CD4-positive, alpha-beta T cell treated with Interleukin-1 beta for 1 hour (primary cell): ENCODE measurements at regions not wholly inside any gene's neighbourhood (a gene's known extent, or its start where the extent isn't known, plus 50 kb on each side); places are given as distances from the start of the nearest gene placed in this dataset.
A peak's percentile ranks its signal among the peaks of the same experiment; 100 is the strongest.

ENCODE experiments used
- DNase-seq, 2 donors: peaks; one replicate each; pipeline ENCODE4 v3.0.0-alpha.2; 2020 to 2022

- DNase-seq: no peak
Observed at GRCh38 chr10:61317706-61318105, 135.5 kb downstream of the TMEM26 start.

DNA sequence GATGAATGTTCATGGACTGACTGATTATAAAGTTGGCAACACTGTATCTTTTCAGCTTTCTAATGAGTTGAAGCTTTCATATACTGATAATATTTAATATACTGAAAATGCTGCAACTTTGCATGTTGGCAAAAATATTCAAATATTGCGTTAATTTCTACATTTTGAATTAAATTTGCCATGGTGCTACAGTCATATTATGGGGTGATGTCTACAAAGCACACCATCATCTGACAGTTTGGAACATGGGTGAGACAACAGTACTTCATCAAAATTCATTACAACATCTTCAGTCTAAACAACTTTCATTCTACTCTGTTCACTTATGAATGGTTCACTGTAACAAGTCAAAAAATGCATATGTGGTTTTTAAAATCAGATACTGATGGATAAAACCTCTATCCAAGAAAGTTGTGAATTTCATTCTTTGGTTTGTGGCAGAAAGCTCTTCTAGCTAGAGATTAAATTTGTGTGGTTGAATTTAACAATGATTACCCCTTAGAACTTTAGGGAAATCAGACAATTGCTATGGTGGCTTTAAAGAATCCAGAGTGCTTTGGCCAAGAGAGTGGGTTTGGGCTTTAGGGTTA is 136.4 kb downstream of the TMEM26 start:
- no peak for DNase-seq

DNA sequence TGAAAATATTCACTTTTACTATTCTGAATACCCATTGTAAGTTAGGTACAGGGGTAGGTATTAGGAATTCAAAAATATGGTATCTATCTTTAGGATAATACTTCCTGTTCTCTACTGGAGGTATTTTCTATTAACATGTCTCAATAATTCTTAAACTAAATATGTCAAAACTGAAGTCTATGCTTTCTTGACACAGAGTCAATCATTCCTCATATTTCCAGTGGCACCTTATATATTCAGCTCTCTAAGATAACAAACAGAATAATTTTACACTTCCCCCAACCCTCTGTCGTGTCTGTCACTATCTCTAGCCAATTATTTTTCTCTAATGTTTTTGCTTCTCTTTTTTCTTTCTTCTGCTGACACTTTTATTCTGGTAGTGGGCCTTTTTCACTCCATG is 138.9 kb downstream of the TMEM26 start:
- no peak for DNase-seq

- DNase-seq: no peak
Observed at GRCh38 chr10:61313460-61313859, 139.7 kb downstream of the TMEM26 start.

DNA sequence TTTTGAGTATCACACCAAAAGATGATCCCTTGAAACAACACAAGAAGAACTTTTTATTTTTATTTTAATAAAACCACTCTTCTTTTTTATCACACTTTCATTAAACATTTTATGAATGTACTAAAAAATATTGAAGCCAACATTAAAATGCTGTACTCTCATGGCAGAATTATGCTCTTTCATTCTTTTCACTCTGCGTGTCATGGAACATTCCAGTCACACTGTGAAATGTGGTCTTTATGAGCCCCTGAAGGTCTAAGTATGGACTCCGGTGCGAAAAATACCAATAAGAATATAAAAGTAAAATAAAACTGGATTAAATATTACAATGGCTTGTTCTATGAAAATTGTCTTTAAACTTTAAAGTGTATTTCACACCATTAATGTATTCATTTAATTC is 148.4 kb downstream of the TMEM26 start:
- DNase-seq: no peak

GRCh38 chr10:61302124-61302523 is 151.1 kb downstream of the TMEM26 start:
- no peak for DNase-seq

GRCh38 chr10:61301575-61301974 is 151.6 kb downstream of the TMEM26 start:
- DNase-seq: no peak

DNA sequence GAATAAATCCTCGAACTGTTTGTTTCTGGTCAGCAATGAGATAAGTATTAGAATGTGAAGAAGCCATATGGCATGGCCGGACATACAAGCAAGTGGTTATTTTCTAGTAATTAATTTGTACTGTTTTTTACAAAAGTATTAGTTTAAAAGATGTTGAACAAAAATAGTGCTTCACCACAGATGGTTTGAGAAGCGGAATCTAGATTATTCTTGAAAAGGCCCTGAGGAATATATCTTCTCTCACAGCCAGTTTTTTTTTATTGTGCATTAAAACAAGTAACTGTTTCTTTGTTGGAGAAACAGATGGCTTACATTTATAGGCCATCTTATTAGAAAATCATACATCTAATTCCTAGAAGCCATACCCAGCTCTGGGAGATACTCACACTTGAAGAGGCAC is 153.3 kb downstream of the TMEM26 start:
- DNase-seq: no peak

- no peak for DNase-seq
Observed at GRCh38 chr10:61299156-61299555, 154.0 kb downstream of the TMEM26 start.

- DNase-seq: no peak
Observed at GRCh38 chr10:61298194-61298593, 155.0 kb downstream of the TMEM26 start.

DNA sequence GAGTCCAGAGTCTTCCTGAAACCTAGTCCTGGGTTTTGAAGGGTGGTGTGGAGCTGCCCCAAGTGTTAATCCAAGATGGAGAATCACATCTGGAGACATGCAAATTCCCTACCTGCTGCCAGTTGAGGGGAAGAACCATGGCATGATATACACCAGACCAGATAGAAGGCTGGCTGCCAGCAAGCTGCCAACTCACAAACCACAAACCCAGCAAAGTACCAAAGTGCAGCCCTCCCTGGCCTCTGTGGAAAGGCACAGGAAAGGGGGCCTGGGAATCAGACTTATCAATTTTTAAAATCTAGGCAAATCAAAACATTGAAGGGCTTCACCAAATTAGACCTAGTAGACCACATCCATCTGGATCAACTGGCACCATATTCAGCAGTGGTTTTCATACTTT is 157.0 kb downstream of the TMEM26 start:
- DNase-seq: no peak

DNA sequence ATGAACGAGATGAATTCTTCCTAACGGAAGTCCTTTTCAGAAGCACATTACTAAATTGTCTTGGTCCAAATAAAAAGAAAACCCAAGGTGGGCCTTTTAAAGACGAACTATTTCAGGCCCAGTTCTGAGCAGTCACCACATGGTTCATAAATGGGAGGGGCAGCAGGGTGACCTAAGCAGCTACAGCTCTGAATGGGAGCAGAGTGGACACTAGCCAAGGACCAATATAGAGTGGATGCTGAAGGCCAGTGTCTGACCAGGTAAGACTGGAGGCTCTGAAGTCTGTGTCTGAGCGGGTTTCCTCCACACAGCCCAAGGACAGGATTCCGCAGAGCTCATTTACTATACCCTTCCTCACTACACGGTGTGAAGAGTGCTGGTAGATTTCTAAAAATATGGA is 159.1 kb downstream of the TMEM26 start:
- no peak for DNase-seq

DNA sequence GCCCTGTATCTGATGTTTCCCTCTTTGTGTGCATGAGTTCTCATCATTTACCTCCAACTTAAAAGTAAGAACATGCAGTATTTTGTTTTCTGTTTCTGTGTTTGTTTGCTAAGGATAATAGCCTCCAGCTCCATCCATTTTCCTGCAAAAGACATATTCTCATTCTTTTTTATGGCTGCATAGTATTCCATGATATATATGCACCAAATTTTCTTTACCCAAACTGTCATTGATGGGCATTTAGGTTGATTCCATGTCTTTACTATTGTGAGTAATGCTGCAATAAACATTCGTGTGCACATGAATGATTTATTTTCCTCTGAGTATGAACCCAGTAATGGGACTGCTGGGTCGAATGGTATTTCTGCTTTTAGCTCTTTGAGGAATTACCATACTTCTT is 163.4 kb downstream of the TMEM26 start:
- DNase-seq: no peak

DNA sequence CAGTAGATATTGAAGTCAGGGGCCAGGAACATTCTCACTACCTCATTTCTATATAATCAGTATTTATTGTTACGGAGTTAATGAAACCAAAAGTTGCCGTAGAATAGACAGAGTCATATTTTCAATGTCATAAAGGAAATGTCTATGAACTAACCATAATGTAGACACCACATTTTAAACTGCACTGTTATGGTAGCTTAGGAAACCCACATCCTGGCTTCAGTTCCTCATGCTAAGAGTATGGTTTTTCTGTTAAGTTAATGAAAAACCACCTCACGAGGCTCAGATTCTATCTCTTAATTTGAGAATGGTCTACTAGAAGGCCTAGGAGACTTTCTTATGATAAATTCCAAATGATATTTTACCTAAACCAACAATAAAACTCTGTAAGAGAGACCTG is 166.5 kb downstream of the TMEM26 start:
- DNase-seq: peak in 1 of 2 donors; percentile 45

DNA sequence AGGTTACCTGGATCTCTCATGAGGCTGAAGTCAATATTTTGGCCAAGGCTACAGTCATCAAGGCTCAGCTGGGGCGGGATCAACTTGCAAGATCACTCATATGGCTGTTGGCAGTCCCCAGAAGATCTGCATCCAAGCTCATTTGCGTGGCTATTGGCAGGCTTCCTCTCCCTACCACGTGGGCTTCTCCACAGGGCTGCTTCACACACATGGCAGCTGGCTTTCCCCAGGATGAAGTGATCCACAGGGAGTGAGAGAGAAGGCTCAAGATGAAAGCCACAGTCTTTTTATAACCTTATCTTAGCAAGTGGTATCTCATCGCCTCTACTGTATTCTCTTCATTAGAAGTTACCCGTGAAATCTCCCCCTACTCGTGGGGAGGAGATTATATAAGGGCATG is 167.4 kb downstream of the TMEM26 start:
- DNase-seq: no peak

- DNase-seq: peak in 1 of 2 donors; percentile 49
Observed at GRCh38 chr10:61284222-61284890, 168.8 kb downstream of the TMEM26 start.

- DNase-seq: no peak
Observed at GRCh38 chr10:61283481-61284221, 169.5 kb downstream of the TMEM26 start.

DNA sequence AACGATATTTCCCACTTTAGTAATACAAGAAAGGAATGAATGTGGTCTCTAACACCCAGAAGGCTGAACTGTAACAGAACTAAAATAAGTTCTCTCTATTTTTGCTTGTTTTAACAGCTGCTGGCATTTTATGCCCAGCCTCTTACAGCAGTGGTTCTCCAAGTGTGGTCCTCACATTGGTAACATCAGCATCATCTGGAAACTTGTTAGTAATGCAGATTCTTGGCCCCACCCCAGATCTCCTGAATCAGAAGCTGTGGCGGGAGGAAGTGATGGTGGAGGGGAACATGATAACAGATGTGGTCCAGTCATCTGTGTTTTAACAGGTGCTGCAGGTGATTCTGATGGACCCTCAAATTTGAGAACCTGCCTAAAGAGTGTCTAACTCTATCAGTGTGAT is 170.1 kb downstream of the TMEM26 start:
- no peak for DNase-seq

- DNase-seq: no peak
Observed at GRCh38 chr10:61280303-61280702, 172.9 kb downstream of the TMEM26 start.

DNA sequence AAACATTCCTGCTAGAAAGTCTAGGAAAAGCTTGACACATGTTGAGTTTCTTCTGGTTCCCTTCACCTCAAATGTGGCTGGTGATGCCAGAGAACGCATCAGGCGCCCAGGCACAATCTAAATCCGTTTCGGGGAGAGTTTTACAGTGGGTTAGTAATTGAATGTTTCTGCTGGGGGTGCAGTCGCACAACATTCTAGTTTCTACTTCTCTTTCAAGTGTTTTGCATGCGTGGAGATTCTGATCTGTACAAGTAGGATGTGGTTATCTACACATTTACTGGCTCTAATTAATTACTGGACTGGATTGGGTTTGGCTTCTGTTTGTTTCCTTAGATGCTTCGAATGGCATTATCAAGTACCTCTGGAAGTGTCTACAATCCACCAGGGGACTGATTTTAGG is 173.8 kb downstream of the TMEM26 start:
- DNase-seq: no peak

- DNase-seq: no peak
Observed at GRCh38 chr10:61278556-61278955, 174.6 kb downstream of the TMEM26 start.

- DNase-seq: no peak
Observed at GRCh38 chr10:61272781-61273180, 180.4 kb downstream of the TMEM26 start.

DNA sequence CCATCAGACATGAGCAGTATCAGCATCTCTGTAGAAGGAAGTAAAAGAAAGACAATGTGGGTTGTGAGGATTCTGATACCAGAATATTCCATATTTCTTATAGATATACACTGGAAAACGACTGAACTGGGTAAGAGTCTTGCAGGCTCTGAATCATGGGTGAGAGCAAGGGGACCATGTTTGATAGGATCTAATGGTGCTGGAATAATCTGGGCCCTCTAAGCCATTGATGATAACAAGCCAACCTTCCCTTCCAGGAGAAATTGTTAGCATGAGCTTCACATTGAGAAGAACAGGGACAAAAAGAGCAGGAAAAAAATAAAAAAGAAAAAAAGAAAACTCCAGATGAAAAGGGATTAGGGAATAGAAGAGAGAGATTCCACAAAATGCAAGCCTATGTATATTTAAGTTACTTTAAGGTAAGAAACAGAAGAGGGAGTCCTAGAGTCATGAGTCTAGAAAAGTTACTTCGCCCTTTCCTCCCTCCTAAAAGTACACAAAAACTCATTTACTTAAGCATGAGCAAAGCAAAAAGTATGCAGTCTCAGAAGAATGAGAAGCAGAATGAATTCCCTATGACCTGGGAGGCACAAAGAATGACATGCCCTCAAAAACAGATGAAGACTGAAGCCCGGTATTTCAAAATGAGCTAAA is 181.9 kb downstream of the TMEM26 start:
- no peak for DNase-seq

GRCh38 chr10:61263518-61263917 is 189.7 kb downstream of the TMEM26 start:
- DNase-seq: no peak
